ENCODE measurements at regions not wholly inside any gene's neighbourhood (a gene's known extent, or its start where the extent isn't known, plus 50 kb on each side); places are given as distances from the start of the nearest gene placed in this dataset.

DNA sequence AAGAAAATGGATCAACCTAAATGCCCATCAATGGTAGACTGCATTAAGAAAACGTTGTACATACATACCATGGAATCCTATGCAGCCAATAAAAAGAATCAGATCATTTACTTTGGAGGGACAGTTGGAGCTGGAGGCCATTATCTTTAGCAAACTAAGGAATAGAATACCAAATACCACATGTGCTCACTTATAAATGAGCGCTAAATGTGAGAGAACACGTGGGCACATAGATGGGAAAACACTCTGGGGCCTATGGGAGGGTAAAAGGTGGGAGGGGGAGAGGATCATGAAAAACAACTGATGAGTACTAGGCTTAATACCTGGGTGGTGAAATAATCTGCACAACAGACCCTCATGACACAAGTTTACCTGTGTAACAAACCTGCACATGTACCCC is 1729.9 kb upstream of the PCDH10 start:
- TF ChIP-seq, protein P1, sequence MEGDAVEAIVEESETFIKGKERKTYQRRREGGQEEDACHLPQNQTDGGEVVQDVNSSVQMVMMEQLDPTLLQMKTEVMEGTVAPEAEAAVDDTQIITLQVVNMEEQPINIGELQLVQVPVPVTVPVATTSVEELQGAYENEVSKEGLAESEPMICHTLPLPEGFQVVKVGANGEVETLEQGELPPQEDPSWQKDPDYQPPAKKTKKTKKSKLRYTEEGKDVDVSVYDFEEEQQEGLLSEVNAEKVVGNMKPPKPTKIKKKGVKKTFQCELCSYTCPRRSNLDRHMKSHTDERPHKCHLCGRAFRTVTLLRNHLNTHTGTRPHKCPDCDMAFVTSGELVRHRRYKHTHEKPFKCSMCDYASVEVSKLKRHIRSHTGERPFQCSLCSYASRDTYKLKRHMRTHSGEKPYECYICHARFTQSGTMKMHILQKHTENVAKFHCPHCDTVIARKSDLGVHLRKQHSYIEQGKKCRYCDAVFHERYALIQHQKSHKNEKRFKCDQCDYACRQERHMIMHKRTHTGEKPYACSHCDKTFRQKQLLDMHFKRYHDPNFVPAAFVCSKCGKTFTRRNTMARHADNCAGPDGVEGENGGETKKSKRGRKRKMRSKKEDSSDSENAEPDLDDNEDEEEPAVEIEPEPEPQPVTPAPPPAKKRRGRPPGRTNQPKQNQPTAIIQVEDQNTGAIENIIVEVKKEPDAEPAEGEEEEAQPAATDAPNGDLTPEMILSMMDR (IDR thresholded peaks at IDR 0.05): no peak

DNA sequence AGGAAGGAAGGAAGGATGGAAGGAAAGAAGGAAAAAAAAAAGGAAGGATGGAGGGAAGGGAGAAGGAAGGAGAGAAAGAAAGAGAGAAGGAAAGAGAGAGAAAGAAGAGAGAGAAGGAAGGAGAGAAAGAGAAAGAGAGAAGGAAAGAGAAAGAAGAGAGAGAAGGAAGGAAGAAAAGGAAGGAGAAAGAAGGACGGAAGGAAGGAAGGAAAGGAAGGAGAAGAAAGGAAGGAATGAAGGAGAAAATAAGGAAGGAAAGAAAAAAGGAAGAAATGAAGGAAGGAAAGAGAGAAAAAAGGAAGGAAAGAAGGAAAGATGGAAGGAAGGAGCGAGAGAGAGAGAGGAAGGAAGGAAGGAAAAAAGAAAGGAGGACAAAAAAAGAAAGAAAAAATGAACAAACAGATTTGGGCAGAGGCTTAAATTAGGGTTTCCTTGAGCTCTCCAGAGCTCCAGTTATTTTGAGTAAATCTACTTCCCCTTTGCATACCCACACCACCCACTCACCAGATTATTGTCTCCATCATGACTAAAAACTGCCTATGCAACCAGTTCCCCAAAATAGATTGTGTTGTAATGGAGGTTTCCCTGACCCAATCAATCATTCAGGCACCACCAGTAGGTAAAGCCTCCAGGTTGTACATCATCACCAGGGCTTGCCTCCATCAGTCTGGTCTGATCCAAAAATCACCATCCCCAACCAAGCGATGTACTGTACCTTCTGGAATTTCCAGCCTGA is 1722.9 kb upstream of the PCDH10 start:
- Histone ChIP-seq H3K36me3 (ENCODE audit: control insufficient read depth, insufficient read depth, low read length) (no peaks in the 10 kb centered on the region), H3K27me3 (ENCODE audit: control insufficient read depth, insufficient read depth, low read length) (no peaks in the 10 kb centered on the region), H3K9ac (no peak overlapping the region), H3K4me3 (ENCODE audit: low read depth, low read length) (no peak overlapping the region), H3K27ac (no peak overlapping the region), H3K9me3 (ENCODE audit: control insufficient read depth, low read length) (no peaks in the 10 kb centered on the region), H2AFZ (no peak overlapping the region), H3K4me1 (peaks cover 3% of the 10 kb centered on the region), H3K4me2 (ENCODE audit: low read length) (no peak overlapping the region), H3K79me2 (no peaks in the 10 kb centered on the region)
- TF ChIP-seq, protein P1 (IDR thresholded peaks at IDR 0.05): no peak

More for the DNA sequence above, 1729.9 kb upstream of the PCDH10 start:
- H3K4me1 ChIP-seq: no peaks in the 10 kb centered on the region
- no peak overlapping the region for H2AFZ ChIP-seq
- H3K9ac ChIP-seq: no peak overlapping the region
- H3K4me3 ChIP-seq (ENCODE audit: low read depth, low read length): no peak overlapping the region
- H3K9me3 ChIP-seq (ENCODE audit: control insufficient read depth, low read length): no peaks in the 10 kb centered on the region
- no peak overlapping the region for H3K27ac ChIP-seq
- H3K27me3 ChIP-seq (ENCODE audit: control insufficient read depth, insufficient read depth, low read length): no peaks in the 10 kb centered on the region
- no peaks in the 10 kb centered on the region for H3K79me2 ChIP-seq
- H3K36me3 ChIP-seq (ENCODE audit: control insufficient read depth, insufficient read depth, low read length): no peaks in the 10 kb centered on the region
- no peak overlapping the region for H3K4me2 ChIP-seq (ENCODE audit: low read length)

DNA sequence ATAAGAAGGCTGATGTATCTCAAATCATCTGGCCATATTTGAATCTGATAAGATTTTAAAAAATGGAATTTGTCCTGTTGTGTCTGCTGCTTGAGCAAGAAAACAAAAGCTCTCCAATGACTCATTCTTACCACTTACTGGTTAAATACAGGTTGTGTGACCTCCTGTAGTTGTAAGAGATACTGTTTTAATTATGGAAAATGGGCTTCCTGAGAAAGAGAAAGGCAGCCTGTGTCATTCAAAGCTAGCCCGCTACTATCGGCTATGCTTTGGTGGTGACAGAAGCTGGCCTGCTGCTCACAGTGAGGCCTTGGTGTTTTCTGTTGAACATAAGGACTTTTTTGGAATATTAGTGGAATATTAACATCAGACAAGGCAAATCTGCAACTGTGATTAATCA is 1722.1 kb upstream of the PCDH10 start:
- H3K79me2 ChIP-seq: no peaks in the 10 kb centered on the region
- H3K4me3 ChIP-seq (ENCODE audit: low read depth, low read length): no peak overlapping the region
- H3K4me1 ChIP-seq: peaks cover 3% of the 10 kb centered on the region
- no peaks in the 10 kb centered on the region for H3K36me3 ChIP-seq (ENCODE audit: control insufficient read depth, insufficient read depth, low read length)
- no peak overlapping the region for H2AFZ ChIP-seq
- TF ChIP-seq, protein P1 (IDR thresholded peaks at IDR 0.05): no peak
- H3K9me3 ChIP-seq (ENCODE audit: control insufficient read depth, low read length): no peaks in the 10 kb centered on the region
- no peaks in the 10 kb centered on the region for H3K27me3 ChIP-seq (ENCODE audit: control insufficient read depth, insufficient read depth, low read length)
- no peak overlapping the region for H3K4me2 ChIP-seq (ENCODE audit: low read length)
- H3K27ac ChIP-seq: no peak overlapping the region
- no peak overlapping the region for H3K9ac ChIP-seq

DNA sequence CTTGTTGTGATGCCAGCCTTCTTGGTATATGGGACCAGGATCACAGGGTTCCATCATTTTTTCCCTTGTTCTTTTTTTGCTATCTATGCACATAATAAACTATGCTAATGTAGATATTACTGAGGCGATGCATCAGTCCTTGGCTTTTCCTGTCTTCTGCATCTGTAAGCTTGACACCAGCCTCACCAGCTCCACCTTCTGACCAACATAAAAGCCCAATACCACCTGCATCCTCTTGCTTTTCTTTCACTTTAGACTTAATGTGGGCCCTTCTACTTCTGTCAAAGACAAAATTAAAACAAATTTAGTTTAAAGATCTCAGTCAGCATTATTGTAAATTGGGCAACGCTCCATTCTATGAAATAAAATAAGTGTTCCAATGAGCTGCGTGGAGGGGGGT is 1718.8 kb upstream of the PCDH10 start:
- no peaks in the 10 kb centered on the region for H3K9me3 ChIP-seq (ENCODE audit: control insufficient read depth, low read length)
- no peak overlapping the region for H3K4me2 ChIP-seq (ENCODE audit: low read length)
- H3K27ac ChIP-seq: no peak overlapping the region
- no peaks in the 10 kb centered on the region for H3K27me3 ChIP-seq (ENCODE audit: control insufficient read depth, insufficient read depth, low read length)
- H3K79me2 ChIP-seq: no peaks in the 10 kb centered on the region
- H3K4me1 ChIP-seq: peaks cover 3% of the 10 kb centered on the region
- H3K4me3 ChIP-seq (ENCODE audit: low read depth, low read length): no peak overlapping the region
- peak overlapping the region; percentile 46 for H2AFZ ChIP-seq
- H3K9ac ChIP-seq: no peak overlapping the region
- TF ChIP-seq, protein P1 (IDR thresholded peaks at IDR 0.05): no peak
- H3K36me3 ChIP-seq (ENCODE audit: control insufficient read depth, insufficient read depth, low read length): no peaks in the 10 kb centered on the region
